Sigmoid colon (tissue), 4 donors: ENCODE measurements at regions not wholly inside any gene's neighbourhood (a gene's known extent, or its start where the extent isn't known, plus 50 kb on each side); places are given as distances from the start of the nearest gene placed in this dataset.

ENCODE experiments used
- CTCF ChIP-seq, 4 experiments: fragments of 450-650 bp in 3 of 4; fragments of 200-600 bp in 1 of 4; IDR thresholded peaks; one replicate each; pipeline ENCODE4 v1.5.1; 2016 to 2019; ENCODE audit warnings: antibody characterized with exemption in 4 of 4, mild to moderate bottlenecking in 3 of 4, moderate library complexity in 2 of 4
- EP300 ChIP-seq, 4 donors: sonication (generic); formaldehyde crosslinking; IDR thresholded peaks; one replicate each; pipeline ENCODE4 v1.6.1; 2017; ENCODE audit warnings: antibody characterized with exemption in 4 of 4
- POLR2A ChIP-seq, 2 donors: fragments of 450-650 bp; IDR thresholded peaks; one replicate each; pipeline ENCODE4 v1.6.1; 2016; ENCODE audit warnings: antibody characterized with exemption in 2 of 2, mild to moderate bottlenecking in 2 of 2, moderate library complexity in 2 of 2
- POLR2AphosphoS5 ChIP-seq, 4 donors: sonication (generic); formaldehyde crosslinking; IDR thresholded peaks; one replicate each; pipeline ENCODE4 v1.6.1; 2017; ENCODE audit warnings: antibody characterized with exemption in 4 of 4

- TF ChIP-seq CTCF (IDR thresholded peaks at IDR 0.05) (no peak), POLR2A (IDR thresholded peaks at IDR 0.05) (no peak), EP300 (IDR thresholded peaks at IDR 0.05) (no peak), POLR2AphosphoS5 (IDR thresholded peaks at IDR 0.05) (no peak)
Measured at GRCh38 chr9:22217254-22217653, 208.1 kb upstream of the CDKN2B start.
